DMS 273 treated with DMSO at 0.1 percent for 48 hours (cell line): ENCODE measurements at regions not wholly inside any gene's neighbourhood (a gene's known extent, or its start where the extent isn't known, plus 50 kb on each side); places are given as distances from the start of the nearest gene placed in this dataset.
A peak's percentile ranks its signal among the peaks of the same experiment; 100 is the strongest.
"Not testable (repeated sequence)": the region's sequence is repeated elsewhere in the genome, so short reads cannot be mapped to it uniquely, and the experiment has no call there.

Experiments
- DNase-seq: peaks from one replicate; lab custom pipeline; 2025; lab: John Stamatoyannopoulos, UW

DNA sequence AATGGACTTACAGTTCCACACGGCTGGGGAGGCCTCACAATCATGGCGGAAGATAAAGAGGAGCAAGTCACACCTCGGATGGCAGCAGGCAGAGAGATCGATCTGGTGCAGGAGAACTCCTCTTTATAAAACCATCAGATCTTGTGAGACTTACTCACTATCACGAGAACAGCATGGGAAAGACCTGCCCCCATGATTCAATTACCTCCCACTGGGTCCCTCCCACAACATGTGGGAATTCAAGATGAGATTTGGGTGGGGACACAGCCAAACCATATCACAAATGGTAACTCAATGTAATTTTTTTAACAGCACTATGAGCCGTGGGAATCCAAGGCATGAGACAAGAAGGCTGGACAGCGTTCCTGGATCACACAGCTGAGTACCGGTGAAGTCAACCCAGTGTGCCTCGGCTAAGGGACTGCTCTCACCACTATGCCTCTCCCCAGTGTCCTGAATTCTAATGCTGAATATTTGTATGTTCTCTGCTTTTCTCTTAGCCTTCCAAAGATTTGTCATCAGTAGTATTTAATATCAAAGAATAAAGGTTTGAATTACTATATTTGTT lies 84.3 kb downstream of the IRS2 start:
- not testable (repeated sequence) for DNase-seq

DNA sequence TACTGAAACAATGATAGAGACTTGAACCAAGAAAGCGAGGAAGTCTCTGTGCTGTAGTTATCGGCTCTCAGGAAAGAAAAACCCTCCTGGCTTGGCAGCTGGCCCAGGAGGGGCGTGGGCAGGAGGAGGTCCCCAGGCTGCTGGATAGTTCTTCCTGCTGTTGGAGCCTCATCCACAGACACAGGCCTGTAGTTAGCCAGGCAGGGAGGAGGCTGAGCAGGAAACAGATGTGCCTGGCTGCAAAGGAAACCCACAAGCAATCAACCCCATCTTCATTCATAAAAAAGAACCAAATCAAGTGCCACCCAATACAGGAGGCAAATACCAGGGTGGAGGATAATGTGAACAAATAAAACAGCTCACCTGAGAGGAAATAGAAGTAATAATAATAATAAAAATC lies 86.2 kb downstream of the IRS2 start:
- DNase-seq: peak; percentile 48

DNA sequence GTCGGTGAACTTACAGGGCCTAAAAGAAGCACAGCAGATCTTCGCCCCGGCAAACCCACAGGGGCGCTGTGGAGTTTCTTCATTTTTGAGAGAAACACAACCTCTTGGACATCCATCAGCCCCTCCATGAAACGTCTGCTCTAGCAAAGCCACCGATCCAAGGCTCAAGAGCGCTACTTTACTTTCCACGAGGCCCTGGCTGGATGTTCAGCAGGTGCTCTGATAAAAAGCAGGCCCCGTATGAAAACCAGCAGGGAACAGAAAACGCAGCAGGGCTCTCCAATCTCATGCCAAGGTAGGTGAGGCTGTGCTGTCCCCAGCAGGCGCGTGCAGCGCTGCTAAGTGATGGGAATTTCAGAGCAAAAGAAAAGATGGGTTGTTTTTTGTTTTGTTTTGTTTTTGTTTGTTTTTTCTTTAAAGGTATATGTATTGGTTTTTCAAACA lies 86.7 kb downstream of the IRS2 start:
- DNase-seq: no peak

DNA sequence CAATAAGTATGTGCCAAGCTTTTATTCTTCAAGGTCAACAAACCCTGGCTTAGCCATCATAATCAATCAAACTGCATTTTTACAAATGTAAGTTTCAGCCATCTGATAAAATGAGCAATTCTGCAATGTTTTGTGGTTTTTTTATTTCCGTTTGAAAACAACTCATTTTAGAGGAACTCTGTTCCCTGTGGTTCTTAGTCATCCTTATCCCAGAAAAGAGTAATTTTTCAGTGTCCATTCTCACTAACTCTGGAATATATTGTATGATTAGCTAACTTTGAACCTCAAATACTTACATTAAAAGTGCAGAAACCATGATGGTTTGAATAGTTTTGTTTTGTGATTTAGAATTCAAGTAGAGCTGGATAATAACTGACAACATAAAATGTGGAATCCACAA lies 87.6 kb downstream of the IRS2 start:
- no peak for DNase-seq

DNA sequence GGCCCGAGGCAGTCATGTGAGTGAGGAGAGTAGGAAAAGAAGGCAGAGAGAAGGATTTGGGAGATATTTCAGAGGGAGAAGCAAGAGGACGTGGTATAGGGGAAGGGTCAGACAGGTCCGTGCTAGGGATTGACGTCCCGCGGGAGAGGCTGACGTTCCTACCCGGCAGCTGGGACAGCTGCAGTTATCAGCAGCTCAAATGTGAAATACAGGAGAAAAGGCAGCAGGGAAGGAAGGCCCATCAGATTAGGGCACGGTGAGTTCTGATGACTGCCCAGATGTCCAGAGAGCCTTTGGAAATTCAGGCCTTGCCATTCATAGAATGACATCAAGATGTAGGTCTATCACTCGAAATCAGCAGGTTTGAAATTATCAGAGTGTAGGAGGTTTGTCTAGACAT lies 88.4 kb downstream of the IRS2 start:
- no peak for DNase-seq

DNA sequence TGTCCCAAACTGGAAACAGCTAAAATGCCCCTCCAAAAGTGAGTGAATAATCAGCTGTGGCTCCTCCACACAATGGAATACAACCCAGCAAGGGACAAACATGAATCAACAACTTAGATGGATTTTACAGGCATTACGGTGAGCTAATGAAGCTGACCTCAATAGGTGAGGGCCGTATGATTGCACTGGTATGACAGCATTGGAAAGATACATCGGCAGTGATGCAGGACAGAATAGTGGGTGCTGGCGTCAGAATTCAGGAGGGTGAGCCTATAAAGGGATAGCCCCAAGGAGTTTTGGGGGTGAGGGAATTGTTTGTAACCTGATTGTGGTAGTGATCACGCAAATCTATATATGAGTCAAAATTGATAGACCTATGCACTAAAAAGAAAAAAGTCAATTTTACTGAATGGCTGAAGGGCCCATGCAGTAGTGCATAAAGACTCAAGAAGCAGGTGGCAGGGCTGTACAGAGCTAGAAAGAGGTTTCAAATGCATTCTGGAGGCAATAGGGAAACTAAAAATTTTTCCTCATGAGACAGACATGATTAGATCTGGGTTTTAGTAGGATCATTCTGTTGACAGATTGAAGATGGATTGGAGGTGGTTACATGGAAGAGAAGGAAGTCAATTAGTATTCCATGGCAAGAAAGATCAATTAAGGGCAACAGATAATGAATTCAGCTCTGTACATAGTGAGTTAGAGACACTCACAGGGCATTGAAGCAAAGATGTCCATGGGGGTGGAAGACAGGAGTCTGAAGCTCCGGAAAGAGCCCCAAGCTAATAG lies 90.8 kb downstream of the IRS2 start:
- no peak for DNase-seq

DNA sequence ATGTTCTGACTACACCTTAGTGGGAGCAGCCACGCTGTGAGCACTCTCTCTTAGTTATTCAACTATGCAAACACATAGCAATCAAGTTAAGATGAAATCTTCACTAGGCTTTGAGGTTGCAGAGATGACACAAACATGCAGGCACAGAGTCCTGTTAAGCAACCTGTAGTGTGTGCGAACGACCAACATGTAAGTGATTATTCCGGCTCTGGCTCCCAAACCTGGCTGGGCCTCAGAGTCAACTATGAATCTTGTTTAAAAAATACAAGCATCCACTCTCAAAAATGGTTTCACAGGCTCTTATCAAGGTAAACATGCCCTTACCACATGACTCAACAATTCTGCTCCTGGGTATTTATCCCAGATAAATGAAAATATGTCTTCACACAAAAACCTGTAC lies 91.4 kb downstream of the IRS2 start:
- no peak for DNase-seq

DNA sequence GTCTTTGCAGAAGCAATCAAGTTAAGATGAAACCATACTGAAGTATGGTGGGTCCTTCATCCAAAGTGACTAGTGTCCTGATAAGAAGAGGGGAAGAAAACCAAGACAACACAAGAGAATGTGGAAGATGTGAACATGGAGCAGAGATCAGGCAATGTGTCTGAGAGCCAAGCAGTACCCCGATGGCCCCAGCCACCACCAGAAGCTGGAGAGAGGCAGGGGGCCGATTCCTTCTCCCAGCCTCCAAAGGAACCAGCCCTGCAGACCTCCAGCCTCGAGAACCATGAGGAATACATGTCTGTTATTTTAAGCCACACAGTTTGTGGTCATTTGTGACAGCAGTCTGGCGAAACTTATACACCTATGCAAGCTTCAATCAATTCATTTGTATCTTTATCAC lies 93.2 kb downstream of the IRS2 start:
- no peak for DNase-seq

DNA sequence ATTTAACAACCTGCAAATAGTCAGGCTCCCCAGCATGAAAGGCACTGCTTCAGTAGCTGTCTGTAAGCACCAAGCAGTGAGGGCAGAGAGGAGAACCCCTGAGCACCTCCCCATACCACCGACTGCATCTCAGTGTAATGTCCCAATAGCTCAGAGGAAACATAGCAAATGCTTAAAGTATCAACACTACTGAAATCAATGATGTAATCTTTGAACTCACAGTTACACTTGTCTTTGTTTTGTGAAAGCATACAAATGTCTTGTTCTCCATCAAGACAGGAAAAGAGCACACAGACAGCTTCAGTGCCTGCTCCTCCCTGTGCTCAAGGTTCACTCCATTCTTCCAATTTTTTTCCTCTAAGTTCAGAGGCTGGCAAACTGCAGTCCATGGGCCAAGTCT lies 94.7 kb downstream of the IRS2 start:
- DNase-seq: no peak

DNA sequence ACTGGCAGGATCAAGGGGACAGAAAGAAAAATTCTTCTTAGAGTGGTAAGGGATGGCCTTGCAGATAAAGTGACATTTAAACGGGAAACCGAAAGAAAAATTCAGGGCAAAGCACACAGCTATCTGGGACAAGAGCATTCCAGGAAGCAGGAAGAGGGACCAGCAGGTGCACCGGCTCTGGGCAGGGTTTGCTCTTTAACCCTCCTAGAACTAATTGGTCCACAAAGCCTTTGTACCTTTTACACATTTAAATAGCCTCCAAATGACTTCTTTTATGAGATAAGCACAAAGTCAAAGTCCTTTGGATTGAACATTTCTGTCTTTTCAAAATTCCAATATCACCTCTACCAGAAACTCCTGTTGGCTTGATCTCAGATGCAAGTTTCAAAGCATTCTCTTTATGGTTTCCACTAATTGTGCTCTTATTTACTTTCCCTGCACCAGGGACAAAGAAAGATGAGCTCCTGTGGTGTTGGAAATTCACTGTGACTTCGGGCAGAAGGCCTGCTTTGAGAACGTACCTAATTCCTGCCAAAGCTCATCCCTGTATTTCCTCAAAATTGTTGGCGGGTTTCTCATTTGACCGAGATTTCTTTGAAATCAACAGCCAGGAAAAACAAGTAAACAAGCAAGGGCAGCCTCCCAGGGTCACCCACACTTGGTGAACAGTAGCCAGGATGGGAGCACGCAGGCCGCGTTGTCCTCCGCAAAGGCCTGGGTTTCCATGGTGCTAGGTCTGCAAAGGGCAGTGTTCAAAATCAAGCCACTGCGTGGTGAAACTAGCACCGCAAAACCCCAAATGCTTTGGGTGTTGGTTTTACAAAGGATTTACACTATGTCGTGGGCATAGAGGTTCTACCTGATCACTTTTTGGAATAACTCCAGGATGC lies 98.6 kb downstream of the IRS2 start:
- DNase-seq: no peak

DNA sequence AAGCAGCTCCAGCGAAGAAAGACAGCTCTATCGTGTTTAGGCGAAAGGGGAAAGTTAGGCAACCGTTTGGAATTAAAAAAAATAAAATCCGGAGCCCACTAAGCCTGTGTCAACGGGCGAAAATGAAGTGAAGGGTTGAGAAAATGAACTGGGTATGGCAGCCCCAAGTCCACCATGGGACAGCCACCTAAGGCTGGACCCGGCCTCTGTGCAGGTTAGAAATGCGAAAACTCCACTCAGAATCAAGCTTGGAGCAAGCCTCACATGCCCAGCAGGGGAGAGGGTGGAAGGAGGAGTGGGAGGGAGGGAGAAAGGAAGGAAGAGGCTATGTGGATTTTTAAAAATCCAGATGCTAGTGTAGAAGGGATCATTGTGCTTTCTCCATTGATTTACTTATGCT lies 101.2 kb downstream of the IRS2 start:
- no peak for DNase-seq

DNA sequence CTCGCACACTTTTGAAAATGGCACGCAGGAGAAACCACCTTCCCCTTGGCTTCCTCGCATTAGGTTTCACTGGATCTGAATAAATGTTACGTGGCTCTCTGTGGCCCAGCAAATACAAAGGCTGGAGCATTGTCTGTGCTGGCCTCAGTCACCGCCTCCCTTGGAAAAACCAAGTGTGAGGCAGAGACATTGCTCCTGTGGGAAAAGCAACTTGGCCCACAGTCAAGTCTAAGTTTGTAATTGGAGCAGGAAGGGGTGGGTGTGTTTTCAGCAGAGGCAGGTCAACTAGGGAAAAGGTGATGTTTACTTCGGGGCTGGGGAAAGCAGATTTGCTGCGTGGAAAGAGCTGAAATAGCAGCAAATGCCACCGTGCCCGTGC lies 101.6 kb downstream of the IRS2 start:
- no peak for DNase-seq

DNA sequence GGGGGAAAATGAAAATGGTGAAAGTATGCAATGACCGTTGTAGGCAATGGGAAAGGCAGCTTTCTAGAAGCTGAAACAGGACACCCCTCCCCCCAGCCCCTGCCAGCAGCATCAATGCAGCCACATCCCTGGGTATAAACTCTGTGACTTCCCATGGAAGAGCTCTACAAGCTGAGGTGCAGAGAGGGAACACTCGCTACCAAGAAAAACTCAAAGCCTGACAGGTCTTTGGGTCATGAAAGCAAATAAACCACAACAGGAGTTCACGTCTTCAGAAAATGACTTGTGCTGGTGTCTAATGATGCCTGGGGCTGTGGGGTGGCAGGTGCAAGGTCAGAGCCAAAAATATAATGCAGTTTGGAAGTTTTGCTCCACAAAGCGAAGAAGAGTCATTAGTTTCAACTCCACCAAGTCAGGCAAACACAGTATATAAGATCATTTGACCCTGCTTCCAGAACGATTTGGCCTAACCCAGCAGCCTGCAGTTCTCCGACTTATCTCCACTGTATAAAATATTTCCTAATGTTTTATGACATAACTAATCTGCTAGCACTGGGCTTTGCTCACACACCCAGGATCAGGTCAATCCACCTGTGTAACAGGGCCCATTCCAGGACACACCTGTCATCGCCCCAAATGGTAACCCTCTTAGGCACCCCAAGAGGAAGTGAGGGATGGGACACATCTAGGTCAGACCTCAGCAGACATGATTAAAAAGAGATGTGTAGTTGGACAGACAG lies 102.1 kb downstream of the IRS2 start:
- DNase-seq: no peak

DNA sequence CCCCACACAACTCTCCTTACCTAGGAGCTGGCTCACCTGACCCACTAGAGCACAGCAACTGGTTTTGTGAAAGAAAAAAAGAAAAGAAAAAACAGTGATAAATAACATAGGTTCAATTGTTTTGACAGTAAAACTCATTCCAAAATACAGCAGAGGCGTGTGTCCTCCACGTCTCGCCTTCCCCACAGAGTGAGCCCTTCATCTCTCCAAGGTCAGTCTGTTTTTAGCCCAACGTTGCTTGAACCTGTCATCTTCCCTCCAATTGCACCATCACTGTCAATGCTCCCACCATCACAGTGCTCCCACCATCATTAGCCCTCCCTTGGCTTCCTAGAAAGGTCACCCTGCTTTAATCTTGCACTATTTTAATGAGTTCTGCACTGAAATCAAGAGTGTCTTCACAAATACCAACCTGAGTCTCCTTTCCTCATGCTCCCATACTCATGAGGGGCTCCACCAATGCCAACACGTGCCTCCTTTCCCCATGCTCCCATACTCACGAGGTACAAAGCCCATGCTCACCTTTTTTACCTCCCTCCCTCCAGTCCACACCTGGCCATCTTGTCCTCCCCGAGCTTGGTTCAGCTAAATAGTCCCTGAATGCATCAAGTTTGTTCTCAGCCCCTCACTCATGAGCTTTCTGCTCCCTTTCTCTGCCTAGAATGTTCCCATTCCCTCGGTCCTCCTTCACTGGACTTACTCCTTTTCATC lies 103.7 kb downstream of the IRS2 start:
- no peak for DNase-seq

DNA sequence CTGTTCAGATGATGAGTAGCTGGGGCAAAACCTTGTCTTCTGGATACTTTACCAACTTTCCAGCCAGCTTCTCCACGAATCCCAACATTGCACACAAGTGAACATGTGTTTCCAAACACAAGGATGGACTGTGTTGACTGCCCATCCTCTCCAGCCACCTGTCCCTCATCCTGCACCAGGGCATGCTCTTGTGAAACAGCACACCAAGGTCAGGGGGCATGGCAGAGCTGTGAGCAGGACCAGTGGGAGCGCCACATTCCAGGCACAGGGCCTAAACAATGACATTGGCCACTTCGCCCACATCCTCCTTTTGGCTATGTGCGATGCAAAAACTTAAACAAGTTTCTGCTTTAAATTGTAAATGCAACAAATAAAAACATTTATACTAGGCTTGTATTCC lies 105.5 kb downstream of the IRS2 start:
- no peak for DNase-seq

DNA sequence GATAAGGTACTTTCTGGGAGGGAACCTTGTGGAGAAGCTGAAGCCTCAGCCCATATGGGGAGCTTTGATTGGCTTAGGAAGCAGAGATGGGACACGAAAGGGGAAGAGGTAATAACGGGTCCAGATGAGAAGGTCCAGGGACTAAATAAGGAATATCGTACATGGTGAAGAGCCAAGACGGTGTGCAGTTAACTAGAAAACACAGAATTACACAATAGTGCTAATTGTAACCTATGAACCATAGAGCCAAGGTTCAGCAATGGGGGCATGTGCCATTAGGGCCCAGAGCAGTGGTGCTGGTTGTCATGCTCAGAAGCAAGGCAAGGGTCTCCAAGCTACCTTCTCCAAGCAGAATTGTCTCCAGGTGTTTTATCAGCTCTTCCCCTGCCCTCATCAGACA lies 106.1 kb downstream of the IRS2 start:
- no peak for DNase-seq

DNA sequence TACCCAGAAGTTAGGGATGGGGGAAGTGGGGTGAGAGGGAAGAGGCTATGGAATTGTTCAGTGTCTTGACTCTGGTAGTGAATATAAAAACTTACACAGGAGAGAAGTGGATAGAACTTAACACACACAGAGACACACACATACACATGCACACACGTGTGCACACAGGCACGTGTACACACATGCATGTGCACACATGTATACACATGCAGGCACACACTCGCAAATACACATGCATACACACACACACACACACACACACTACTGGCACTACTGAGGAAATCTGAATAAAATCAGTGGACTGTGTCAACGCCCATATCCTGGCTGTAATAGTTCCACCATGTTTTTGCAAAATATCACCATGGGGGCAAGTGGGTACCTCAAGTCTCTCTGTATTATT lies 107.9 kb downstream of the IRS2 start:
- DNase-seq: no peak

DNA sequence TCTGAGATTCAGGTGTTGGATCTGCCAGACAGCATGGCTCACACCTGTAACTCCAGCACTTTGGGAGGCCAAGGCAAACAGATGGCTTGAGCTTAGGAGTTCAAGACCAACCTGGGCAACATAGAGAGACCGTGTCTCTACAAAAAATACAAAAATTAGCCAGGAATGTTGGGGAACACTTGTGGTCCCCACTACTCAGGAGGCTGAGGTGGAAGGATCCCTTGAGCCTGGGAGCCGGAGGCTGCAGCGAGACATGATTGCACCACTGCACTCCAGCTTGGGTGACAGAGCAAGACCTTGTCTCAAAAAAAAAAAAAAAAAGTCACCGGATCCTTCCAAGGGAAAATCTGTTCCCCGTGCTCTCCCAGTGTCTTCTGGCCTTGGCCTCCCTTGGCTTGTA lies 109.2 kb downstream of the IRS2 start:
- no peak for DNase-seq

DNA sequence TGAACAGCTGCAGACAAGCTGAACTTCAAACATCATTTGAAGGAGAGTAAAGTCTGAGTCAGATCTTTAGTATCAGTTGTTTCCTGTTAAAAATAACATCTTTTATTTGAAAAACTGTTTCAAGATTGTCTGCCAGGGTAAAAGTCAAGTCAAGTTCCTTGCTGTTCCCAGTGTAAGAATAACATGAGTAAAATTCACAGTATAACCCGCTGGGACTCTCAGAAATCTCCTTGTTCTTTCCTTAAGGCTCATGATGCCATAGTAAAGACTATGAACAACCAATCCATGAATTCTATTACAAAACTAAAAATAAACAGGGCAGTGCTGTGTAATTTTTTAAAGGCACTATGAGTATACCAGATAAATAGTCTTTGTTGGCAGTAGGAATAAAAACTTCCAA lies 112.9 kb downstream of the IRS2 start:
- no peak for DNase-seq

DNA sequence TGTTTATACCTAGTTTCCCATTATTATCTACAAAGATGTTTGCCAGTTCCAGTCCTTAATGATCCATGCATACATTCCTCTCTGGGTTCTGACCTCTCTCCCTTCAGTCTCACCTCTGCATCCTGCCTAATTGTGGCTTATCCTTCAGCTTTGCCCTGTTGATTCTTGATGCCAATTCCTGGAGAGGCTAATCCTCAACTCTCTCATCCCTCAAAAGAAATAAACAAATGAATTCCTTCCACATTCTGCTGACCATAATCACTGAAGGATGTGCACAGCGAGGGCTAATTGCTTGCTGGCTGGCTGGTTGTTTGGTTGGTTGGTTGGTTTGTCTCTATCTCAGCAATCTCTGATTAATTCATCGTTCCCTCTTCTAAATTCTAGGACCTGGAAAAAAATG lies 113.8 kb downstream of the IRS2 start:
- DNase-seq: no peak

DNA sequence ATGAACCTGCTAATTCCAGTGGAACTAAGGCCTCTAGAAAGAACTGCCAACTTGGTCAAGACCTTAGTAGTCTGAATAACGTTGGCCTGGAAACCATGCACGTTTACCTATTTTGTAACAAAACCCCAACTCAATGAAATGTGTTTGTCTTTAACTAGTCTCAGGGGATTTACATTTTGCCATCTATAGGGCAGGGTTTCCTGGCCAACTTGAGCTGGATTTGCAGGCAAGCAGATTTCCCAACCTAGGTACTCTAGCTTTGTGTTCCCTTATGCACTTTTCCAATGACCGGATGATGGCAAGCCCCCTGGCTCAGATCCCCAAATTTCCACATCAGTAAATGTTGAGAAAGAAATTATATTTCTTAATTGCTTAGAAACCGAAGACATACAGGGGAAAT lies 114.5 kb downstream of the IRS2 start:
- DNase-seq: no peak

DNA sequence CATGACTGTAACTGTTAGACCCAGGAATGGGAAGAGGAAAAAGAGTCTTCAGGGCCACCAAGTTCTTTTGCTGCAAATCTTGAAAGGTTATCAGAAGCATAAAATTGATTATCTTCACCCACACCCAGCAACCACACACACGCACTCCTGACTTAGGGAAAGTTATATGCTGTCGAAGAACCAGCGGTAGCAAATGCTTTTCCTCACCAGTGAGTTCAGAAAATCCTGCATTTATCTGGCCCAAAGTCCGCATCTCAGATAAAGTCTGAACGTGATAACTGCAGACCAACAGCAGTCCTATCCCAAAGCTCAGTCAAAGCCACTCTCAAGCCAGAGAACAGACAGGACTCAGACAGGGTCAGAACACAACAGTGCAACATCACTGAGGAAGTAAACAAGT lies 115.6 kb downstream of the IRS2 start:
- DNase-seq: no peak
